Activated CD4-positive, alpha-beta T cell treated with anti-CD3 and anti-CD28 coated beads, Interleukin-2, amount 10 ng/mL, durations not matched to agents 7 days and 5 days (primary cell): ENCODE measurements at regions not wholly inside any gene's neighbourhood (a gene's known extent, or its start where the extent isn't known, plus 50 kb on each side); places are given as distances from the start of the nearest gene placed in this dataset.

Experiments used
- CTCF ChIA-PET: fragments of 350-600 bp; sonication (Branson Sonifier 250); formaldehyde crosslinking; loops from one replicate; lab custom pipeline; 2021; ENCODE audit warnings: antibody characterized with exemption; lab: Charles Lee
- POLR2A ChIA-PET: fragments of 350-600 bp; sonication (Branson Sonifier 250); formaldehyde crosslinking; loops from one replicate; lab custom pipeline; 2021; ENCODE audit warnings: antibody characterized with exemption; lab: Charles Lee
- DNase-seq: peaks from one replicate; pipeline ENCODE4 v3.0.0-alpha.2; 2020
- H3K27ac Mint-ChIP-seq: one replicate; pipeline ENCODE4 v1.8.0; 2021; ENCODE audit warnings: mild to moderate bottlenecking, moderate library complexity, mixed read lengths
- H3K27me3 Mint-ChIP-seq: one replicate; pipeline ENCODE4 v1.8.0; 2021; ENCODE audit warnings: mixed read lengths
- H3K36me3 Mint-ChIP-seq: one replicate; pipeline ENCODE4 v1.8.0; 2021; ENCODE audit warnings: low read depth, mixed read lengths
- H3K4me1 Mint-ChIP-seq: one replicate; pipeline ENCODE4 v1.8.0; 2021; ENCODE audit warnings: mixed read lengths
- H3K4me3 Mint-ChIP-seq: one replicate; pipeline ENCODE4 v1.8.0; 2021; ENCODE audit warnings: mild to moderate bottlenecking, moderate library complexity, mixed read lengths
- H3K9me3 Mint-ChIP-seq: one replicate; pipeline ENCODE4 v1.8.0; 2021; ENCODE audit warnings: mixed read lengths

- no peaks in the 10 kb centered on the region for H3K4me1 Mint-ChIP-seq
- ChIA-PET CTCF (no interaction called here), POLR2A (no interaction called here)
- H3K36me3 Mint-ChIP-seq: no peaks in the 10 kb centered on the region
- no peak overlapping the region for H3K4me3 Mint-ChIP-seq
- DNase-seq: no peak
- peaks cover 2% of the 10 kb centered on the region for H3K9me3 Mint-ChIP-seq
- no peak overlapping the region for H3K27ac Mint-ChIP-seq
- H3K27me3 Mint-ChIP-seq: no peaks in the 10 kb centered on the region
These were observed 412.1 kb upstream of the GRIA3 start for GRCh38 chrX:122771933-122772332.

DNA sequence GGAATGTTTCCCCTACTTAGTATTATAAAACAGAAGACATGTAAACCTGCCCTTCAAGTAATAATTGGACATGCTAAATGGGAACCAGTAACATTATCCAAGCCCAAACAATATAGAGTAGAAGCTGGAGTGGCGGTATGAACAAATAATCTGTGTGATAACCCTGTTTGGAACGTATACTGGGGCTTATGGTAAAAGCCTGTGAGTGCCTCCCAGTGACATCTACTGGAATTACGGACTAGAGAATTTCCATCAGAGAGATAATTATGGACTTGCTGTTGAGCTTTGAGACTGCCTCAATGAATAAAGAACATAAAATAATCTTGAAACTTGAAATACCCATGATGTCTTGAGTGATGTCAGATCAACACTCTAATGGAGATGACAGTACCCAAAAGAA, 406.3 kb upstream of the GRIA3 start:
- ChIA-PET CTCF (interaction anchor here (0.6 kb wide), 1 partner anchor 20 kb away, joined by 4 read pairs; no protein-coding TSS in a partner anchor), POLR2A (no interaction called here)
- Mint-ChIP-seq H3K27ac (no peak overlapping the region), H3K36me3 (no peaks in the 10 kb centered on the region), H3K9me3 (no peaks in the 10 kb centered on the region), H3K4me1 (no peaks in the 10 kb centered on the region), H3K4me3 (no peak overlapping the region), H3K27me3 (no peaks in the 10 kb centered on the region)
- no peak for DNase-seq

GRCh38 chrX:122783918-122784317, 400.2 kb upstream of the GRIA3 start:
- ChIA-PET POLR2A (no interaction called here), CTCF (no interaction called here)
- Mint-ChIP-seq H3K9me3 (no peaks in the 10 kb centered on the region), H3K27ac (no peak overlapping the region), H3K36me3 (no peaks in the 10 kb centered on the region), H3K4me1 (no peaks in the 10 kb centered on the region), H3K27me3 (no peaks in the 10 kb centered on the region), H3K4me3 (no peak overlapping the region)
- no peak for DNase-seq

DNA sequence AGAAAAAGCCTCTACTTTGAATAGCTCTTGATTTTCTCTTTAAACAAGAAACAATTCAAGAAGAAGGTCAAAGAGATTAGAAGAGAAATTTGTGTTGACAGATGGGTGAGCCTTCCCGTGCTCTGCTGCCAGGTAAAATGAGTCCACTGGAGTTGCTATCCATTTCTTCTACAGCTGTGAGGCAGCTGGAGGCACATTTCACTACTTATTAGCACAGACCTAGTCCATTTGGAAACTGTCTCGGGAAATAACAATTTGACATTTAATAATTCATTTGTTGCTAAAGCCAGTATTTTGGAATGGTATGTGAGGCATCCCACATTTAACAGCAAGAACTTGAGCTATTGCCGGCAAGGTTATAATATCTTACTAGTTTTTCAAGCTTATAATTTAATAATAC, 396.8 kb upstream of the GRIA3 start:
- Mint-ChIP-seq H3K9me3 (no peaks in the 10 kb centered on the region), H3K4me1 (no peaks in the 10 kb centered on the region), H3K27me3 (no peaks in the 10 kb centered on the region), H3K27ac (no peak overlapping the region), H3K4me3 (no peak overlapping the region), H3K36me3 (no peaks in the 10 kb centered on the region)
- DNase-seq: no peak
- ChIA-PET CTCF (no interaction called here), POLR2A (no interaction called here)

DNA sequence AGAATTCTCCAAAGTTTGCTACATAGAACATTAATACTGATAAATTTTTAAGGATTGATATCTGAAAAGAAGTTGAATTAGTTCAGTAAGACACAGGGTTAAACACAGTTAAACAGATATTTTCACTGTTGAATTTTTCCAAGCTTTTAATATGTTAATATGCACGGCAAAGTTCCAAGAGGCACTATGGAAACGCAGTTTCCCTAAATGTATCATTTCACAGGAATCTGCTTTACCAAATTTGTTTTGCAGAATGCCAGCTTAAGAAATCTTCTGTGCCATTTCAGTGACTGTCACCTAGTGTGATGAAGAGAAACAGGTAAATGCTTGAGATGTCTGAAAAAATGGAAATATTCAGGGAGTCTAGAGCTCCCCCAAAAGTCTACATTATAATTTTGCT, 395.9 kb upstream of the GRIA3 start:
- ChIA-PET POLR2A (no interaction called here), CTCF (no interaction called here)
- H3K27me3 Mint-ChIP-seq: no peaks in the 10 kb centered on the region
- no peak overlapping the region for H3K27ac Mint-ChIP-seq
- no peaks in the 10 kb centered on the region for H3K9me3 Mint-ChIP-seq
- DNase-seq: no peak
- no peak overlapping the region for H3K4me3 Mint-ChIP-seq
- H3K4me1 Mint-ChIP-seq: no peaks in the 10 kb centered on the region
- no peaks in the 10 kb centered on the region for H3K36me3 Mint-ChIP-seq

DNA sequence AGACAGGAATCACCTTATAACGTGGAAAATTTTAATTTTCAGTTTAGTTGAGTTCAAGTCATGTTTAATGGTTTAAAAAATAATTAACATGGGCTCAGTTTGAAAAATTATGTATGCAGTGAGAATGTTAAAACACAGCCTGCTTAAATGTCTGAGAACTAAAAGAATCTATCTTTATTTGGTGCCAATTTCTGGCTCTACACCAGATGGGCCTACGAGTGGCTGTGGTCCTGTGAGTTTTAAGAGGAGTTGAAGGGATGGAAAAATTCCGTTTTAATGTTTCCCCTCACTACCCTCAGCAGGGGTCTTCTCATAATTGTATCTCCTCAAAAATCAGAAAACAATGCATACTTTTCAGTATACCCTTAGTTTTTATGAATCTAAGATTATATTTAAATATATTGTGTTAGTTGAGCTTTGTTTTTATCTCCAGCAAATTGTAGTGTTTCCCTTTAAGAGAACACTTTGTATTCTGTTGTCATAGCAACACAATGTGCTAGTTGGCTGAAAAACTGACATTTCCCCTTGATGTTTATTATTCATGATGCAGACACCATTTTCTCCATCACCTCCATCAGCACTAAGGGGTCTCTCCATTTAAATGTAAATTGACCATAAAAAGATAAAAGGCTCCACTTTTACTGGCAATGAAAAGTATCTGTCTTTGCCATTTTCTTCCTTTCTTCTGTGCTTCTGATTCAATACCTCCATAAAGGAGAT, 393.5 kb upstream of the GRIA3 start:
- H3K9me3 Mint-ChIP-seq: no peaks in the 10 kb centered on the region
- no peaks in the 10 kb centered on the region for H3K36me3 Mint-ChIP-seq
- no peaks in the 10 kb centered on the region for H3K4me1 Mint-ChIP-seq
- CTCF ChIA-PET: no interaction called here
- H3K27ac Mint-ChIP-seq: no peak overlapping the region
- no peaks in the 10 kb centered on the region for H3K27me3 Mint-ChIP-seq
- no peak for DNase-seq
- no peak overlapping the region for H3K4me3 Mint-ChIP-seq
- POLR2A ChIA-PET: no interaction called here

GRCh38 chrX:122813876-122814275, 370.2 kb upstream of the GRIA3 start:
- no peak for DNase-seq
- Mint-ChIP-seq H3K4me1 (no peaks in the 10 kb centered on the region), H3K36me3 (no peaks in the 10 kb centered on the region), H3K27ac (no peak overlapping the region), H3K4me3 (no peak overlapping the region), H3K27me3 (no peaks in the 10 kb centered on the region), H3K9me3 (no peaks in the 10 kb centered on the region)
- ChIA-PET POLR2A (no interaction called here), CTCF (no interaction called here)

- no peak overlapping the region for H3K27ac Mint-ChIP-seq
- H3K4me1 Mint-ChIP-seq: no peaks in the 10 kb centered on the region
- H3K36me3 Mint-ChIP-seq: no peaks in the 10 kb centered on the region
- CTCF ChIA-PET: no interaction called here
- no peak overlapping the region for H3K4me3 Mint-ChIP-seq
- no peaks in the 10 kb centered on the region for H3K27me3 Mint-ChIP-seq
- DNase-seq: no peak
- POLR2A ChIA-PET: no interaction called here
- H3K9me3 Mint-ChIP-seq: peaks cover 1% of the 10 kb centered on the region
These were observed 367.8 kb upstream of the GRIA3 start for GRCh38 chrX:122816288-122816687.

- Mint-ChIP-seq H3K27me3 (no peaks in the 10 kb centered on the region), H3K4me3 (no peak overlapping the region)
- CTCF ChIA-PET: no interaction called here
These were observed 366.6 kb upstream of the GRIA3 start for GRCh38 chrX:122817321-122817955.

GRCh38 chrX:122818068-122818467, 366.0 kb upstream of the GRIA3 start:
- no peak for DNase-seq
- POLR2A ChIA-PET: no interaction called here
- peaks cover 1% of the 10 kb centered on the region for H3K9me3 Mint-ChIP-seq
- no peak overlapping the region for H3K4me3 Mint-ChIP-seq
- no peaks in the 10 kb centered on the region for H3K36me3 Mint-ChIP-seq
- CTCF ChIA-PET: no interaction called here
- H3K4me1 Mint-ChIP-seq: no peaks in the 10 kb centered on the region
- no peak overlapping the region for H3K27ac Mint-ChIP-seq
- H3K27me3 Mint-ChIP-seq: no peaks in the 10 kb centered on the region

More at GRCh38 chrX:122817321-122817955, 366.6 kb upstream of the GRIA3 start:
- H3K36me3 Mint-ChIP-seq: no peaks in the 10 kb centered on the region
- POLR2A ChIA-PET: no interaction called here
- no peaks in the 10 kb centered on the region for H3K4me1 Mint-ChIP-seq
- peaks cover 1% of the 10 kb centered on the region for H3K9me3 Mint-ChIP-seq
- DNase-seq: no peak
- H3K27ac Mint-ChIP-seq: no peak overlapping the region

- no peak for DNase-seq
- Mint-ChIP-seq H3K4me3 (no peak overlapping the region), H3K9me3 (no peaks in the 10 kb centered on the region), H3K27ac (no peak overlapping the region), H3K27me3 (no peaks in the 10 kb centered on the region), H3K36me3 (no peaks in the 10 kb centered on the region), H3K4me1 (no peaks in the 10 kb centered on the region)
- ChIA-PET POLR2A (no interaction called here), CTCF (no interaction called here)
These were observed 350.8 kb upstream of the GRIA3 start for GRCh38 chrX:122833230-122833629.

GRCh38 chrX:122835886-122836285, 348.2 kb upstream of the GRIA3 start:
- CTCF ChIA-PET: no interaction called here
- DNase-seq: no peak
- Mint-ChIP-seq H3K27ac (no peak overlapping the region), H3K9me3 (no peaks in the 10 kb centered on the region), H3K36me3 (no peaks in the 10 kb centered on the region), H3K4me1 (no peaks in the 10 kb centered on the region), H3K27me3 (no peaks in the 10 kb centered on the region), H3K4me3 (no peak overlapping the region)
- POLR2A ChIA-PET: no interaction called here

DNA sequence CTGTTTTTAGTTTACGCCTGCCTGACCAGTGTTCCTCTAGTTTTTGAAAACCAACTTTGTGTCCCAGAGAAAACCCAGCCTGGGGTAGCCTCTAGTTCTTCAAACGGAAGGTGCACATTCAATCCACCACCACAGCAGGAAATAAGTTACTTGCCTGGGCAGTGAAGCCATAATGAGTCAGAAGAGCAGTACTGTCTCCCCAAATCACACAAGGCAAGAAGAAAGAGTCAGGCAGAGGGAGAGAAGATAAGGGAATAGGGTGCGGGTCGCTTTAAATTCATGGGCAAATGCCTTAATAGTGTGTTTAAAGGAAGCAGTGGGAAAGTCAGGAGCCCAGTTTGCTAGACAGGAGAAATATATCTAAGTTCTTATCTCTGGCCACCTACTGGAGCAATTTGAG, 333.8 kb upstream of the GRIA3 start:
- Mint-ChIP-seq H3K27me3 (no peaks in the 10 kb centered on the region), H3K4me3 (no peak overlapping the region), H3K36me3 (no peaks in the 10 kb centered on the region), H3K27ac (no peak overlapping the region), H3K4me1 (no peaks in the 10 kb centered on the region), H3K9me3 (no peaks in the 10 kb centered on the region)
- POLR2A ChIA-PET: no interaction called here
- DNase-seq: no peak
- CTCF ChIA-PET: no interaction called here

DNA sequence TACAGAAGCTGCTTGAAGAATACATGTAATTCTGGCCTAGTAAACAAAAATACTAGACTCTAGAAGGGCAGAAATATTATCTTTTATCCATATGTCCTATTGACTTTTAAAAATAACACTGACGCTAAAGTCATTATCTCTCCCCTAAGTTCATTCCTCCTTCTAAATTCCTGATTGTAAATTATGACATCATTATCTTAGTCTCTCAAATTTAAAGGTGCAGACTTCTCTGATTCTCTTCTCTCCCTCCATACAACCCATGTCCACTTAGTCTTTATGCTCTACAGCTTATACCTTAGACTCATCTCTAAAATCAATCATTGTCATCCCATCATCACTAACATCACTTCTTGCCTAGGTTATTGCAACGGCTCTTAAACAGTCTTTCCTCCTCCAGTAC, 327.9 kb upstream of the GRIA3 start:
- Mint-ChIP-seq H3K27ac (no peak overlapping the region), H3K4me3 (no peak overlapping the region), H3K4me1 (no peaks in the 10 kb centered on the region), H3K9me3 (no peaks in the 10 kb centered on the region), H3K27me3 (no peaks in the 10 kb centered on the region), H3K36me3 (no peaks in the 10 kb centered on the region)
- POLR2A ChIA-PET: no interaction called here
- CTCF ChIA-PET: no interaction called here
- no peak for DNase-seq
